ENCODE measurements at regions not wholly inside any gene's neighbourhood (a gene's known extent, or its start where the extent isn't known, plus 50 kb on each side); places are given as distances from the start of the nearest gene placed in this dataset.

- TF ChIP-seq CTCF (IDR thresholded peaks at IDR 0.05; ENCODE audit: borderline replicate concordance, extremely low read depth, insufficient read depth) = no peak
- no peak overlapping the region for H3K9ac ChIP-seq (ENCODE audit: low read length in 3 of 3)
- no peak overlapping the region for H3K27ac ChIP-seq (ENCODE audit: low read depth in 2 of 2, low read length in 2 of 2)
- H3K27me3 ChIP-seq (ENCODE audit: control insufficient read depth, insufficient read depth, low read length) = no peaks in the 10 kb centered on the region
- no peaks in the 10 kb centered on the region for H3K9me3 ChIP-seq (ENCODE audit: control insufficient read depth in 2 of 3, insufficient read depth in 1 of 3, low read length in 3 of 3)
- no peaks in the 10 kb centered on the region for H3K36me3 ChIP-seq (ENCODE audit: control insufficient read depth in 2 of 3, insufficient read depth in 3 of 3, low read length in 3 of 3)
- DNase-seq (no peak), FAIRE-seq (no peak)
- intact Hi-C loops (cut with DNase I) = no loop called here
- H3K4me1 ChIP-seq (ENCODE audit: control insufficient read depth in 2 of 3, insufficient read depth in 2 of 3, low read depth in 1 of 3, low read length in 3 of 3) = peaks cover 0 to 4% (median 0%) of the 10 kb centered on the region in 3 donors
- no peak overlapping the region for H3K4me3 ChIP-seq (ENCODE audit: low read length in 3 of 3)
Observed at GRCh38 chr13:81636120-81636519, 1295.2 kb upstream of the SPRY2 start.

GRCh38 chr13:81615031-81615430 lies 1274.1 kb upstream of the SPRY2 start:
- DNase-seq (no peak), FAIRE-seq (no peak)
- no peak for TF ChIP-seq CTCF (IDR thresholded peaks at IDR 0.05; ENCODE audit: borderline replicate concordance, extremely low read depth, insufficient read depth)
- Histone ChIP-seq H3K36me3 (ENCODE audit: control insufficient read depth in 2 of 3, insufficient read depth in 3 of 3, low read length in 3 of 3) (no peaks in the 10 kb centered on the region), H3K27ac (ENCODE audit: low read depth in 2 of 2, low read length in 2 of 2) (no peak overlapping the region), H3K9ac (ENCODE audit: low read length in 3 of 3) (no peak overlapping the region), H3K4me1 (ENCODE audit: control insufficient read depth in 2 of 3, insufficient read depth in 2 of 3, low read depth in 1 of 3, low read length in 3 of 3) (no peaks in the 10 kb centered on the region), H3K27me3 (ENCODE audit: control insufficient read depth, insufficient read depth, low read length) (no peaks in the 10 kb centered on the region), H3K9me3 (ENCODE audit: control insufficient read depth in 2 of 3, insufficient read depth in 1 of 3, low read length in 3 of 3) (no peaks in the 10 kb centered on the region), H3K4me3 (ENCODE audit: low read length in 3 of 3) (no peak overlapping the region)
- intact Hi-C loops (cut with DNase I) = no loop called here

GRCh38 chr13:81610644-81611043 lies 1269.7 kb upstream of the SPRY2 start:
- DNase-seq = peak in 1 of 5 donors; percentile 25
- no peaks in the 10 kb centered on the region for H3K36me3 ChIP-seq (ENCODE audit: control insufficient read depth in 2 of 3, insufficient read depth in 3 of 3, low read length in 3 of 3)
- no peaks in the 10 kb centered on the region for H3K4me1 ChIP-seq (ENCODE audit: control insufficient read depth in 2 of 3, insufficient read depth in 2 of 3, low read depth in 1 of 3, low read length in 3 of 3)
- H3K27me3 ChIP-seq (ENCODE audit: control insufficient read depth, insufficient read depth, low read length) = no peaks in the 10 kb centered on the region
- H3K27ac ChIP-seq (ENCODE audit: low read depth in 2 of 2, low read length in 2 of 2) = no peak overlapping the region
- no peak overlapping the region for H3K4me3 ChIP-seq (ENCODE audit: low read length in 3 of 3)
- H3K9me3 ChIP-seq (ENCODE audit: control insufficient read depth in 2 of 3, insufficient read depth in 1 of 3, low read length in 3 of 3) = no peaks in the 10 kb centered on the region
- TF ChIP-seq CTCF (IDR thresholded peaks at IDR 0.05; ENCODE audit: borderline replicate concordance, extremely low read depth, insufficient read depth) = no peak
- intact Hi-C loops (cut with DNase I) = no loop called here
- H3K9ac ChIP-seq (ENCODE audit: low read length in 3 of 3) = no peak overlapping the region
- no peak for FAIRE-seq

GRCh38 chr13:81609335-81609734 lies 1268.4 kb upstream of the SPRY2 start:
- Histone ChIP-seq H3K27me3 (ENCODE audit: control insufficient read depth, insufficient read depth, low read length) (no peaks in the 10 kb centered on the region), H3K9me3 (ENCODE audit: control insufficient read depth in 2 of 3, insufficient read depth in 1 of 3, low read length in 3 of 3) (no peaks in the 10 kb centered on the region), H3K9ac (ENCODE audit: low read length in 3 of 3) (no peak overlapping the region), H3K27ac (ENCODE audit: low read depth in 2 of 2, low read length in 2 of 2) (no peak overlapping the region), H3K36me3 (ENCODE audit: control insufficient read depth in 2 of 3, insufficient read depth in 3 of 3, low read length in 3 of 3) (no peaks in the 10 kb centered on the region), H3K4me3 (ENCODE audit: low read length in 3 of 3) (no peak overlapping the region), H3K4me1 (ENCODE audit: control insufficient read depth in 2 of 3, insufficient read depth in 2 of 3, low read depth in 1 of 3, low read length in 3 of 3) (no peaks in the 10 kb centered on the region)
- no peak for TF ChIP-seq CTCF (IDR thresholded peaks at IDR 0.05; ENCODE audit: borderline replicate concordance, extremely low read depth, insufficient read depth)
- FAIRE-seq (no peak), DNase-seq (no peak)
- intact Hi-C loops (cut with DNase I) = no loop called here
